HG03108 (cell line): ENCODE measurements at regions not wholly inside any gene's neighbourhood (a gene's known extent, or its start where the extent isn't known, plus 50 kb on each side); places are given as distances from the start of the nearest gene placed in this dataset.
"Not testable (repeated sequence)": the region's sequence is repeated elsewhere in the genome, so short reads cannot be mapped to it uniquely, and the experiment has no call there.

Experiments used
- ATAC-seq: cut with Tn5 transposase; IDR thresholded peaks from one replicate; pipeline ENCODE4 v1.9.1; 2021; ENCODE audit warnings: moderate library complexity; ENCODE audit not compliant: unreplicated experiment

DNA sequence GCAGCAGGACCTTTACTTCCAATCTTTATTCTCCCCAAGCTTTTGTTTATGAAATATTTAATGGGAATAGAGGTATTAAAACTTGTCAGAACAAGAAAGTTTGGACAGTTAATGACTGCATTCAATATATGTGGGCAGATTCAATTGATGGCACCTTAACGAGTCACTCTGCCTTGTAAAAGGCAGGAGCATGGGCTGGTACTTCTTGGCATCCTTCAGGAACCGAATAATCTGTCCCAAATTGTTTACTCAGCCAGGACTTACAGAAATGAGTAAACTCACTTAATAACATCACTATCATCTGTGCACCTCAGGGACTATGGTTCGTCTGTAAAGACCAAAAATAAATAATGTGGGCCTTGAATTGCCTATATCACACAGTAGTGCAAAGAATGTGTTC lies 1280.3 kb upstream of the TMEFF2 start:
- ATAC-seq: no peak

DNA sequence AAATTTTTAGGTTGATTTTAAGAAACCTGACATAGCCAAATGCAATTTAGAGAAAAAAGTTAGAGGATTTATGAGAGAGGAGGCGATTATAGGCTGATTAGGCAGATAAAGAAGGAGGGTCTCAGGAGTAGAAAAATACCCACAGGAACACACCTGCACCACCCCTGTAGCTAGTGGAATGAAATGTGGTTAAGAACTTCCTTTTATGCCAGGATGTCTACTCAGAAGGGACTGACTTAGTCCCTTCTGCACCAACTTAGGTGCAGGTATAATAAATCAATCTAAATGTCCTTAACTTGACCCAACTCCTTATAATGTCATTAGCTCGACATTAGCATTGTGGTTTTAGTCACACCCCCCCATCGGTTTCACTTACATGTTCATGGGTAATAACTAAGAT lies 1274.5 kb upstream of the TMEFF2 start:
- ATAC-seq: no peak

DNA sequence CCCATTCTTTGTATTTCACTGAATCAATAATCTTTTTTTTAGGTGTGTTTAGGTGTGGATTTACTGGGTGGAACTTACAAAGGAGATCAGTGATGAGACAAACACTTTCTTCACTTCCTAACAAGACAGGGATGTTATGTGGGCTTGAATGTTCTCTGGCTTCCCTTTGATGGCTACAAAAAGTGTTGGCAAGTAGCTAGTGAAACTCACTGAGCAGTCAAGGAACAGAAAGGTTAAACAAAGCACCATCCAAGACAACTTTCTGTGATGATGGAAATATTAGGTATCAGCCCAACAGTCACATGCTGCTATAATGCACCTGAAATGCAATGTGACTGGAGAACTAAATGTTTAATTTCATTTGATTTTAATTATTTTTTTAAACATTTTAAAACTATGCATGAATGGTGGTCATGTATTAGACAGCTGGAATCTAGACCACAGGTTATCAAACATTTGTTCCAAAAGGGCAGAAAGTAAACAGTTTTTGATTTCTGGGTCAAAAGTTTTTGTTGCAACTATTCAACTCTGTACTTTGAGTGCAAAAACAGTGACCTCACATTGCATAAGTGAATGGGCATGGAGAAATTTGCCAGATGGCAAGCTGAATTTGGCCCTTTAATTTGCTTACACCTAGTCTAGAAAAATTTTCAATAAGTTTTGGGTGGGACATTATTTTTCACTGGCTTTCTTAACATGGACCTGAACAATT lies 1272.7 kb upstream of the TMEFF2 start:
- ATAC-seq: no peak

DNA sequence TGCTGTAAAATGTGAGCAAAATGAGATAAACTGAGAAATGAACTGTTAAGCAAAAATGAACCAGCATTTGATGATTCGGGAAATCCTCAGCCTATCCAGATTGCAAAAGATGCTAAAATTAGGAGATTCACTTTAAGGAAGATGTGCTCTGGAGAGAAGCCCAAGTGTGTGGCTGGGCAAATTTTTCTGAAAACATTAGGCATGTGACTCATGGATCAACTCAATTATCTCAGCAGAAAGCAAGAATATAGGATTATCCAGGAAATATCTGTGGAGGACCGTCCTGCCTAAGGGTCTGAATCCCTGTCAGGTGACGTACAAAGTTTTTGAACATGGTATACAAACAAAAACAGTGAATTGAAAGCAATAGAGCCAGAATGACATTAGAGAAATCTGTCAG lies 1268.3 kb upstream of the TMEFF2 start:
- ATAC-seq: no peak

DNA sequence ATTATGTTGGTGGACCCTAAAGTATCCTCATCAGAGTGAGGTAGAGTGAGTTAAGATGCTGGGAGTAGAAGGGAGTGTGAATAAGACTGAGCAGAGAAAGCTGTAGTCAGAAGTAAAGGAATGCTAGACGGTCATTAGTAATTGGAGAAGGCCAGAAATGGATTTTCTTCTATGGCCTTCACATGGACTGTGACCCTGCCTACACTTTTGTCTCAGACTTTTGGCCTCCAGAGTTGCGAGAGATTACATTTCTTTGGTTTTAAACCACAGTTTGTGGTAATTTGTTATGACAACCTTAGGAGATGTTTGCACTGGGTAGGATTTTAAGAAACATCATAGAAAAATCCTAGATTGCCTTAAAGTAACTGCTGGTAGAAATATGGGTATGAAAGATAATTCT lies 1267.7 kb upstream of the TMEFF2 start:
- no peak for ATAC-seq

DNA sequence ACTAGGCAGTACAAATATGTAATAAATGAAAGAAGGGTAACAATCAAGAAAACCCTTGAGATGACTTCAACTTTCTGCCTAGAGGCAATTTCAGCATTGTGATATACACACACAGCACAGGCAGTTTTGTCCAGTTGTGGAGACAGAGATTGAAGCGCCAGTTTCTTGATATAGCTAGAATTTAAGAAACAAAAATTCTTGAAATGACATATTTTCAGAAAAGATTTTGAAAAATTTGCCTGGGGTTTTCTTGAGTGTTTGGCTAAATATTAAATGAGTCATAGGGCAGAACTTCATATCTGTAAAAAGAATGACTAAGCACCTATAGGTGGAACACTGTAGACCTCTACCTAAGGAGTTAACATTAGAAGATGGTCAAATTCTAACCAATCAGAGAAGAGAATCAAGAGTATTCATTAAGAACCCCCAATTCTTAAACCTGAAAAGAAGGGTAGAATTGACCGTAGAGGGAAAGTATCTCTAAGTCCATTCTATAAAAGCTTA lies 1266.8 kb upstream of the TMEFF2 start:
- ATAC-seq: no peak

DNA sequence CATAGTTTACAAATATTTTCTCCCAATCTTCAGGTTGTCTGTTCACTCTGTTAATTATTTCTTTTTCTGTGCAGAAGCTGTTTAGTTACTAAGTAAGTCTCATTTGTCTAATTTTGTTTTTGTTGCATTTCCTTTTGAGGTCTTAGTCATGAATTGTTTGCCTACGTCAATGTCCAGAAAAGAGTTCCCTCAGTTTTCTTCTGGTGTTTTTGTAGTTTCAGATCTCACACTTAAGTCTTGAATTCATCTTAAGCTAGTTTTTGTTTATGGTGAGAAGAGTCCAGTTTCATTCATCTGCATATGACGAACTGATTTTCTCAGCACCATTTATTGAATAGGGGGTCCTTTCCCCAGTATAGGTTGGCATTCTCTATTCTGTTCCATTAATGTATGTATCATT lies 1252.2 kb upstream of the TMEFF2 start:
- ATAC-seq: no peak

DNA sequence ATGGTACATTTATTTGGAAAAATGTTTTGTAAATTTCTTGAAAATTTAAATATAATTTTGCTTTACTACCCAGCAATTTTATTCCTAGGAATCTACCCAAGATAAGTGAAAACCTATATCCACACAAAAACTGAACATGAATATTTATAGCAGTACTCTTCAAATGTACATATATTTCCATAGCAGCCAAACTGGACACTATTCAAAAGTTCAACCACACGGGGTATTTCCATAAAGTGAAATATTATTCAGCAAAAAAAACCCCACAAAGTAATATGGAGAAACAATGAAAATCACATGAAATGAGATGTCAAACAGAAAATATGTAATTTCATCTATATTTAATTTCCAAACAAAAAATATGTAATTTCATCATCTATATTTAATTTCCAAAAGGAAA lies 1247.6 kb upstream of the TMEFF2 start:
- ATAC-seq: no peak

DNA sequence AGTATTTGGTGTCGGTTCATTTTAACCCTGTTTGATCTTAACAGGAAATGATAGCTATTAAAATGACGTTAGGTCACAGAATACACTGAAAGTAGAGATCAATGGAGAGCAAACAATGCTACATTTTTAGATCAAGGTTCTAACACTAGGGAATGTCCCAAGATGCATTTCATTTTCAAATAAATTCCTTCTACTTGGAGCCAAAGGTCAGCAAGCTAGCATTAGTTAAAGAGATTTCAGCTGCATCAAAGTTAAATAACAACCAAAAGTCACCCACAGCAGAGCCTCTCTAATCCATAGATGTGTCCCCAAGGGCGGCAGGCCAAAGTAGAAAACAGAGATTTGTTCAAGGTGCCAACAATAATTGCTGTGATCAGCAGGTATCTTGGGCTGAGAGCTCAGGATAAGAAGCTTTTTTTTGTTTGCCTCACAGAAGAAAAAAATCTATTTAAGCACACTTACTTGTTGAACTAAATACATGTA lies 1233.6 kb upstream of the TMEFF2 start:
- no peak for ATAC-seq

DNA sequence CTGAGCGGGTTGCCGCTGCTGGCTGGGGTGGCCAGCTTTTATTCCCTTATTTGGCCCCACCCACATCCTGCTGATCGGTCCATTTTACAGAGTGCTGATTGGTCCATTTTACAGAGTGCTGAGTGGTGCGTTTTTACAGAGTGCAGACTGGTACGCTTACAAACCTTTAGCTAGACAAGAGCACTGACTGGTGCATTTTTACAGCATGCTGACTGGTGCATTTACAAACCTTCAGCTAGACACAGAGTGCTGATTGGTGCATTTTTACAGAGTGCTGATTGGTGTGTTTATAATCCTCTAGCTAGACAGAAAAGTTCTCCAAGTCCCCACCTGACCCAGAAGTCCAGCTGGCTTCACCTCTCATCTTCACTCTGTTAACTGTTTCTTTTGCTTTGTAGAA lies 1217.6 kb upstream of the TMEFF2 start:
- ATAC-seq: not testable (repeated sequence)

DNA sequence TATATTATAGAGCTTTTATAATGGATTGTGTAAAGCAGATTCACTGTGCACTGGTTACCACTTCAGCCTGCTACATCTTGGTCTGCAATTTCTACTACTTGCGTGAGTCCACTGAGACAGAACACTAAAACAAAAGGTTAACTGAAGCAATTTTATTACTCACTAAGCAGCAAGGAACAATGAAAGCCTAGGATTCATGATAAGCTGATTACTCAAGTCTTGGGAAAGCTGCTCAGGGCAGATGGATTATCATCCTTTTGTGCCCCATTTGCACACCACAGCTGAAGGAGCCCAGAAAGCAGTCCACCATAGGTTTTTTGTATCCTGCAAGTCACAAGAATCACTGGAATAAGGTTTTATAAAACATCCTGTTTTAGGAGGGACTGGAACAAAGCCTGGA lies 1215.2 kb upstream of the TMEFF2 start:
- no peak for ATAC-seq

DNA sequence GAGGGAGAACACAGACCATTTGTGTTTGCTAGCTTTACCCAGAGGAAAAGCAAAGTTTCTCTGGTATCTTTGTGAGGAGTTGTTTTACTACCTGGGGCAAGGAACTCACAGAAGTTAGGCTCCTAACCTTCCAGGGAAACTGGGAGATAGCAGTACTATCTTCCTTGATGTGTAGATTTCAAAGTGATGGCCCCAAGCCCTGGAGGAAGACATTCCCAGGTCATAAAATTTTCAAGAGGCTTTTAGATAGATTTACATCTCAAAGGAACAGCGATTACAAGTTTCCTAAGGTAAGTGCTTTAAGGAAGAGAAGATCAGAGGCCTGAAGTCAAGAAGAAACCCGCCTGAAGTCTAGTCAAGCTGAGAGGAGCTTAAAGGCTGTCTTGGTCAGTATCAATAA lies 1187.8 kb upstream of the TMEFF2 start:
- ATAC-seq: no peak

DNA sequence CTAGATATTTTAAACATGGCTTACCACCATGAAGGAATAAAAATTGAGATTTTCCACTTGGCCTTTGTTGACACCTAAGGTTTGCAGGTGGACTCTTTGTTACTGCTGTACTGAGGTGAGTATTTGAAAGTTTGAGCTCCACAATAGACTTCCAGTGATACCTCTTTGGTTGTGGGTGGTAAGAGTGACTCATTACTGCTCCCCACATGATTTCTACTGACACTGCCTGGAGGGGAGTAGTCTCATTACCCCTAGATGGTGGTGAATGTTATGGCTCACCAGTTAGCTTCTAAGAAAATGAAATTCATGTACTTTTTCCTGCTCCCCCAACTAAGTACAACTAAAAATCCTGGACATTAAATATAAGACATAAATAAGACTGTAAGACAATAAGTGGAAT lies 1183.1 kb upstream of the TMEFF2 start:
- no peak for ATAC-seq

DNA sequence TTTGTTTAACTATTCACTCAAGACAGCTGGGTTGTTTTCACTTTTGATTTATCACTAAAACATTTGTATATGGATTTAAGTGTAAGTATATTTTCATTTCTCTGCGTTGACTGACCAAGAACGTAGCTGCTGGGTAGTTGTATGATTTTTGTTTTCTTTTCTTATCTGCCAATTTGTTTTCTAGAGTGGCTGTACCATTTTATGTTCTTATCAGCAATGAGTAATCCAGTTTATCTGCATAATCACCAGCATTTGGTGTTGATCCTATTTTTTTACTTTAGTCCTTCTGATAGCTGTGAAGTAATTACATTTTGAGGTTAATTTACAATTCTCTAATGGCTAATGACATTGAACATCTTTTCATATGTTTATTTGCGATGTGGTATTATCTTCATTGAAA lies 1178.4 kb upstream of the TMEFF2 start:
- ATAC-seq: no peak

DNA sequence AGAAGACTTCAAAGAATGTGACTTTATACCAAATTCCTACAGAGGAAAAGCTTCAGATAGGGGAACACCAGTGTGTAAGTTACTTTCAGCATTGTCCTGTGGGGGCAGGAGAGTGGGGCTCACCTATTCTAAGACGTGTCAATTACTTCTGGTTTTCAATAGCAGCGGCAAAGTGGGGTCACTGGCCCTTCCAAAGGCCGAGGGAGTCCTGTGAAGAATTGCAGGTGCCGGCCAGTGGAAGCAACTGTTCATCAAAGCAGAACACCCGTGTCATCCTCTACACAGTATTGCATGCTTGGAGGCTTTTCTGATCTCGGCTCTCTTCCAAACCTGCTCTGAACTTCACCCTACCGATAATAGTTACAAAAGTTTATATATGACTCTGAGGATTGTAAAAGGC lies 1176.5 kb upstream of the TMEFF2 start:
- no peak for ATAC-seq

DNA sequence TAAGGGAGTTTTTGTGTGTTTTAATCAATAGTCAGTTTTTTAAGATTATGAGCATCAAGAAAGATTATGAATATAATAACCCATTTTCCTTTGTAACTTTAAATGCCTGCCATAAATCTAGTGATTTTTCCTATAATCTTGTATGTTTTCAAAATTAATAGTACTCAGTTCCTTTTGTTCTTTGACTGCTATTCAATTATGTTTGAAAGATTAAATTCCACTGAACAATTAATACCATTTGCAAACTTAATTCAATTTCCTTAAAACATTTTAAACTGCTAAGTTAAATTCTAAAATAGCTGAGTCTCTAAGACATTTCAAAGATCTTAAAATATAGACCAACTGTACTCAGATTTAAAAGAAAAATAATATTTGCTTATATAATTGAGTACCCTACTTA lies 1173.9 kb upstream of the TMEFF2 start:
- ATAC-seq: no peak

DNA sequence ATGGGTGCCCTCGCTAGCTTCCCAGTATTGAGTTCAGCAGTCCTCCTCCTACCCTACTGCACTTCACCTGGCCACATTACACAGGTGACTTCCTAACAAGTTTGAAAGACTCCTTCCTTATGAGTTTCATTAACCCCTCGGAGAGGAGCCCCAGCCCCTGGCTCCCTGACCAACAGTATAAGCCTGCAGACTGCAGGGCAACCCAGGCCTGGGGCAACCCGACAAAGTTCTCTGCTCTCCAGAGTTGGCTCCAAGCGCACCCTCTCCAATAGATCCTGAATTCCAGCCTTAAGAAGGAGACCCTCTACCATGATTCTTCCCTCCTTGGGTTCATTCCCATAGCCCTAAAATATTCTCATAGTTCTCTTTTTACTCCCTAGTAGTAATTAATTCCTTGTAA lies 1162.8 kb upstream of the TMEFF2 start:
- ATAC-seq: no peak

DNA sequence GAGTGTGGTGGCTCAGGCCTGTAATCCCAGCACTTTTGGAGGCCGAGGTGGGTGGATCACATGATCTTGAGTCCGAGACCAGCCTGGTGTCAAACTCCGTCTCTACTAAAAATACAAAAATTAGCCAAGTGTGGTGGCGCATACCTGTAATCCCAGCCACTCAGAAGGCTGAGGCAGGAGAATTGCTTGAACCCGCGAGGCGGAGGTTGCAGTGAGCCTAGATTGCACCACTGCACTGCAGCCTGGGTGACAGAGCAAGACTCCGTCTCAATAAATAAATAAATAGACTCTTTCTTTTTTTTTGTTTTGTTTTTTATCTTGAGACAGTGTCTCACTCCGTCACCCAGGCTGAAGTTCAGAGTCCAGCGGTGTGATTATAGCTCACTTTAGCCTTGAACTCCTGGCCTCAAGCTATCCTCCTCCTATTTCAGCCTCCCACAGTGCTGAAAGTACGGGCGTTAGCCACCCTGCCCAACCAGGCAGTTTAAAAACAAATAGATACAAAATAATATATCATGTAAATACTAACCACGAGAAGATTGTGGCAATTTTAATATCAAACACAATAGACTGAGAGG lies 1158.0 kb upstream of the TMEFF2 start:
- not testable (repeated sequence) for ATAC-seq

DNA sequence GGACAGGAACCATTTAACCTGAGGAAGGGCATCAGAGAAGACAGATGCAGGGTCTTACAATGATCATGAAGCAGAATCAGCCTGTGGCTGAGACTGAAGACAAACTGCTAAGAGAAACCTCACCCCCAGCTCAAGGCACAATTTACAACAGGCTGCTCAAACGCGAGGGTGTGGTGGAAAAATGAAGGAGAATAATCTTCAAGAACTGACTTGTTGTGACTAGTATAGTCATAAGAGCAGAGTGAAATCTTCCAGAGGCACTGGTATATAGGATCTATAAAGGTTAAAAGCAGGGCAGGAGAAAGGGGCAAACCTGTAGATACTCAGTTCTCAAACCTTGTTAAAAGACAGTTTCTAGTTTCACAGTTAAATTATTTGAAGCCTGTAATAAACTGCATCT lies 1155.8 kb upstream of the TMEFF2 start:
- no peak for ATAC-seq

DNA sequence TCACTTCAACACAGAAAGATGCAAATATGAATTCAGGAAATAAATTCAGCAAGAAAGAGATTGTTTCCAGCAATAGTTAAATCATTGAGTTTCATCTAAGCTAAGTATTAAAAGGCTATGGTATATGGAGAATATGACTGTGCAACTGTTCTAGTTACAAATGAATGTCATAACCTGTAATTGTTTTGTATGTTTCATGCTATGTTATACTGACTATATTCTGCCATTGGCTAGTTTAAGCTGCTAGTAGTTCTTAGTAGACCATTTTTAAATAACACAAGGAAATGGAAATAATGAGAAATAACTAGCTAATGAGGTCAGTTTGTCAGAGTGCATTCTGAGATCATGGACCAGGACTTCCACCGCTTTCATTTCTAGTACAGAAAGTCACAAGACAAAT lies 1154.9 kb upstream of the TMEFF2 start:
- no peak for ATAC-seq

DNA sequence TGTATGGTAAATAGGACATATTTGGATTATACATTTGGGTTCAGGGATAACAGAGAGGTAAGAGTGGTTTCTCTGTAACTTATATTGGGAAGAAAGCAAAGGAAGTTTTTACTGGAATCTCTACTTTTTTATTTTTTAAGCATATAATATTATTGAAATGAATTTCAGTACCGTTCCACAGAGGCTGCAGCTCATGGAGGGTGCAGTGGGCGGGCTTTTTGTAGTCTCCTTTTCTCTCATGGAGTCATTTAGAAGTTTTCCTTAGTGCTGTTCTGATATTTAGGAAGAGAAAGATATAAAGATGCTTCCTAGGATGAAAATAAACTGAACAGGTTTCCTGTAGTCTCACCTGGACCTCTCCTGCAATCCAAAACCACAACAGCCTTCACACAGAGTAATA lies 1153.3 kb upstream of the TMEFF2 start:
- no peak for ATAC-seq

DNA sequence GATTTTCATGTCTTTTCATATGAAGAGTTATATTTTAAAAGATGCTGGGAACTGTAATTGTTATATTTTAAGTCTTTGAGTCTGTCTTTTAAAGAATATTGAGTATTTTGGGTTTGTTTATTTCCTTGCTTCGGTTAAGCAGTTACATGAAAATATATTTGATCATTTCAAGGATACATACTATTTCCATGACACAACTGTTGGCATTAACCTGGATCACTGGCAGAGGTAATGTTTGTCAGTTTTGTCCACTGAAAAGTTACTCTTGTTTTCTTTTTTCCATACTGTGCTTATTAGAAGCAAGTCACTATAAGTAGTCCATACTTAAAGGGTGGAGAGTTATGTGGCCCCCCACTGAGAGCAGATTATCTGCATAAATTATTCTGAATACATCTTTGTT lies 1142.0 kb upstream of the TMEFF2 start:
- no peak for ATAC-seq

DNA sequence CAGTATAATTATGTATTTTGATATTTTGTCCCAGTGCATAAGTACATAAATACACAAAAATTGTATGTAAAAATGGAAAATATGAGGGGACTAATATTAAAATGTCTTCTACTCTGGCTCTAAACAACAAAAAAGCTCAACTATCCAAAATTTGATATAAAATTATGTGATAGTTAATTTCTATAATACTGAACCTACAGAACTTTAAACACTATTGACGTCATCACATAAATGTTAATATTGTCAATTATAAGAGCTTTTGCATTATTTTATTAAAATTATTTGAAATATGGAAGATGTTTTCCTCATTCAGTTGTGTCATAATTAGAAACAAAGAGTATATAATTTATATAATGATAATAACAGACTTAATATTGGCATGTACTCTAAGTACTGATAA lies 1139.7 kb upstream of the TMEFF2 start:
- no peak for ATAC-seq
